ENCODE measurements at regions not wholly inside any gene's neighbourhood (a gene's known extent, or its start where the extent isn't known, plus 50 kb on each side); places are given as distances from the start of the nearest gene placed in this dataset.

GRCh38 chr3:110588906-110589305, 482.7 kb upstream of the NECTIN3 start:
- no TSS peak for BruUV-seq (replicated peaks)
- TF ChIP-seq CBX5 (IDR thresholded peaks at IDR 0.05; ENCODE audit: low read depth) (no peak), ZBTB40 (IDR thresholded peaks at IDR 0.05; ENCODE audit: borderline replicate concordance) (no peak), ATF7 (IDR thresholded peaks at IDR 0.05; ENCODE audit: low read depth) (no peak), CEBPZ (IDR thresholded peaks at IDR 0.05; ENCODE audit: low read depth, low read length) (no peak), POLR2AphosphoS2 (IDR thresholded peaks at IDR 0.05; ENCODE audit: low read depth, low read length) (no peak), NKRF (conservative IDR thresholded peaks at IDR 0.05) (no peak), CREB1 (IDR thresholded peaks at IDR 0.05; ENCODE audit: low read depth) (no peak), SUPT20H (IDR thresholded peaks at IDR 0.05; ENCODE audit: borderline replicate concordance, control insufficient read depth, low read depth, low read length) (no peak)
- ChIA-PET CTCF (no interaction called here), SMC1A (ENCODE audit: uncharacterized antibody, unreplicated experiment) (no interaction called here), RAD21 (ENCODE audit: unreplicated experiment) (no interaction called here), POLR2A (interaction anchor here (0.6 kb wide), 1 partner anchor 92 kb away, joined by 4 read pairs; no protein-coding TSS in a partner anchor)
- intact Hi-C loops (cut with micrococcal nuclease; ENCODE audit: unreplicated experiment) = no loop called here
- in situ Hi-C loops (cut with MboI) = no loop called here
- Histone ChIP-seq H3K79me2 (ENCODE audit: control insufficient read depth, insufficient read depth, low read length) (no peaks in the 10 kb centered on the region), H3K27ac (ENCODE audit: control insufficient read depth, insufficient read depth) (no peak overlapping the region), H3K9ac (ENCODE audit: control insufficient read depth, insufficient read depth, low read length) (no peak overlapping the region), H3K27me3 (replicated peaks in 1 of 2; ENCODE audit: control insufficient read depth in 2 of 2, insufficient read depth in 2 of 2, low read length in 1 of 2) (no peaks in the 10 kb centered on the region), H4K20me1 (ENCODE audit: control insufficient read depth, insufficient read depth) (no peaks in the 10 kb centered on the region), H3K36me3 (ENCODE audit: control insufficient read depth in 2 of 2, insufficient read depth in 2 of 2, low read length in 1 of 2) (no peaks in the 10 kb centered on the region), H3K4me3 (no peak overlapping the region), H2AFZ (ENCODE audit: control insufficient read depth, low read depth, low read length) (no peak overlapping the region), H3K4me2 (ENCODE audit: control insufficient read depth, insufficient read depth) (no peak overlapping the region), H3K9me3 (replicated peaks; ENCODE audit: control insufficient read depth, insufficient read depth, low read length) (no peaks in the 10 kb centered on the region), H3K4me1 (ENCODE audit: control insufficient read depth, insufficient read depth, low read length) (no peaks in the 10 kb centered on the region)
- ATAC-seq (no peak), DNase-seq (ENCODE audit: low read depth, low spot score) (no peak), FAIRE-seq (no peak)
- WGBS (ENCODE audit: insufficient coverage, insufficient replicate concordance, low lambda C conversion rate, missing lambda C conversion rate) = 0% methylated on average over 3 of the region's 3 CpGs

All from GM12878 (cell line).